ENCODE measurements at regions not wholly inside any gene's neighbourhood (a gene's known extent, or its start where the extent isn't known, plus 50 kb on each side); places are given as distances from the start of the nearest gene placed in this dataset.

GRCh38 chr17:71067669-71068407 lies 898.5 kb downstream of the KCNJ2 start:
- TF ChIP-seq CTCF (conservative IDR thresholded peaks at IDR 0.05 in 1 of 2, IDR thresholded peaks at IDR 0.05 in 1 of 2; ENCODE audit: extremely low read depth in 1 of 2, insufficient read depth in 1 of 2, low read depth in 1 of 2, low read length in 2 of 2) (no peak), EZH2 (IDR thresholded peaks at IDR 0.05; ENCODE audit: borderline replicate concordance, low read length) (no peak)

Data from mammary epithelial cell (primary cell).